Ammon's horn (tissue), 1 donor: ENCODE measurements at regions not wholly inside any gene's neighbourhood (a gene's known extent, or its start where the extent isn't known, plus 50 kb on each side); places are given as distances from the start of the nearest gene placed in this dataset.
A peak's percentile ranks its signal among the peaks of the same experiment; 100 is the strongest.

Source experiments
- DNase-seq: peaks from one replicate; pipeline ENCODE4 v3.0.0-alpha.2; 2016; ENCODE audit warnings: low spot score

DNA sequence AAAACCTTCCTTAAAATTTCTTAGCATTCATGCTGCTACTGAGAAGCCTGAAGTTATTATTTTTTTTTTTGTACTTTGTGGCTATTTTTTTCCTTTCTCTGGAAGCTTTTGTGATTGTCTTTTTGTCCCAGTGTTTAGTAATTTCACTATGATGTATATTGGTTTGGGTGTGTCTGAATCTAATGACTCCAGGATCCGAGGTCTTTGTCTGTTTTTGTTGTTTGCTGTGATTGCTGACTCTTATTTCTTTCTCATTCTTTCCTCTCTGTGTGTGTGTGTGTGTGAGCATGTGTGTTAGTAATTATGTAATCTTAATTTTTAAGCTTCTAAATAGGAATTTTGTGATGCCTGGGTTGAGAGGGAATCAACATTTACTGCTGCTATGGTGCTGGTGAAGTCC lies 152.0 kb downstream of the RAP2B start:
- no peak for DNase-seq

- DNase-seq = no peak
Observed at GRCh38 chr3:153315781-153316180, 153.8 kb downstream of the RAP2B start.

DNA sequence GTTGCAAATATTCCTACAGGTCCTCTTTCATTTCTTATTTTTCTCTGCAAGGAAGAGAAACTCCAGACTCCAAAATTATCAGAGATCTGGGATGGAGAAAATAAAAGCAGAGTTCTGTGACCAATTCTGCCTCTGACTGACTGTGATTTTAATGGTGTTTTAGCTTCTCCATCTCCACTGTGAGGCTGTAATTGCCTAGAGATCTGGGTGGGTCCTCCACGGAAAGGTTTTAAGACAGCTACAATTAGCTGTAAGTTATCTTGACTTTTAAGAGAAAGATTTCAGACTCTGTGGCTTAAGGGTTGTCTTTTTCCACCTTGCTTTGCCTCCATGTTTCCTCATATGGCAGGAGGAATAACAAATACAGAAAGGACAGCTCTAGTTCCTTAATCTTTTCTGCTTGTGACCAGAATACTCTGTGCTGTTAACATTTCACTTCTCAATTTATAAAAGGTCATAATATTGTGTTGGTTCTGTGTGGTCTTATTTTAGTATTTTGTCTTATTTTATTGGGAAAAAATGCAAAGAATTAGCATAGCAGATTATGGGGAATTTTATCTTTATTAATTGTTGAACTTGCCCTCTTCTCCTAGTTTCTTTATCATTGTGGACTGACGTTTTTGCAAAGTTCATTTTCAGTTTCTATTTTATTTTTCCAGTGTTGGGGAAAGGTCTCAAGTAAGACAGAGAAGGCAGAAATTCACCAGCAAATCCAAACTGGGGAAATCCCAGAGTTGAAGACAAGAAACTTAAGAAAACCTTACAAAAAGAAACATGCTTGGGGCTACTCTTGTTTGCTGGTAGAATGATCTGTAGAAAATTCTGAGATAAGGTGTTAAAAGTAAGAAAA lies 157.9 kb downstream of the RAP2B start:
- no peak for DNase-seq

DNA sequence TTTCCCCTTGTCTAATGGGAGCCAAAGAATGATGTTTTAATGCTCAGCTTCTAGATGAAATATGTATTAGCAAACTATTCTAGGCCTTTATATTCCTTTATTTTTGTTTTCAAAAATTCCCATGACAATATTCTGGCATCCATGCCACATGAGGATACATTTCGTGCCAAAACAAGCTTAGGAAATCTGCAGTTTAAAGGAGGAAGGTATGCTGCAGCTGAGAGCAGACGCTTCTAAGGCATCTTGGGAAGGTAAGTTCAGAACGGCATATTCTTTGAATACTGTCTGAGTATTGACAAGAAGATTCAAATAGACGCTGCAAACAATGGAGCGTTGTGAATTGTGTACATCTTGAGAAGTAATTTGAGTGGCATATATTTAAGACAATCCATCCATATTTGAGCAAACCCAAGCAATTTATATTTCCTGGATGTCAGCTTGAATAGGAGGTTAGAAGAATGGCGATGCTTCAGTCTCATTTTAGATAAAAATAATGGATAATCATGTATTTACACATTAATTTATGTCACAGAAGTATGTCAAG lies 158.6 kb downstream of the RAP2B start:
- DNase-seq = no peak

DNA sequence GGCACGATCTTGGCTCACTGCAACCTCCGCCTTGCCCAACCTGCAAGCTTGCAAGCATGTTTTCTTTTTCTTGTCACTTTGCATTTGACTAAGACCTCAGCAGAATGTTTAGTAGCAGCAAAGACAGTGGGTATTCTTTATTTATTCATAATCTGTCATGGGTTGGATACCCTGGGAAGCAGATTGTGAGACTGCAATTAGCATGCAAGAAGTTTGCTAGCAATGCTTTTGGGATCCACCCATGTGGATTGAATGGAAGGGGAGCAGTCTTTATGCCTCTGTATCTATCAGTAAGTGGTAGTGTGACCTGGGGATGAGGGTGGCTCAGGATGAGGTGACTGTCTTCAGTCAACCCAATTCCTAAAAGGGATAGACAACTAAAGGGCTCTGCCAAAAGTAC lies 166.7 kb downstream of the RAP2B start:
- DNase-seq = no peak

GRCh38 chr3:153330901-153331300 lies 168.9 kb downstream of the RAP2B start:
- DNase-seq = no peak

DNA sequence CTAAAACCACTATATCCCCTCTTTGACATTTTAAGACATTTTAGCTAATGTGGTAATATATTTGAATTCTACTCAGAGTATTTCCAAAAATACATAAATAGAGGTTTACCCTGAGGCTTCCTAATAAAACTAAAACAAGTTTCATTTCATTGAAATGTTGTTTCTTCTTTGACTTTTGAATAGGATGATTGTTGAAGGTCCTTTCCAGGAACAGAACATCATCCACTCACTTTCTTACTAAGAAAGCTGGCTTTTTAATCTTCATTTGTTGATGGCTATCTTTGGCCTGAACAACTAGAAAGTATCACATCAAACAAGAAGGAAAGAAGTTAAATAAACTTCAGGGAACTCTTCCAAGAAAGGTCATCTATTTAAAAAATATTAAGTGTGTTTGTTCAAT lies 169.7 kb downstream of the RAP2B start:
- no peak for DNase-seq

GRCh38 chr3:153334558-153334957 lies 172.5 kb downstream of the RAP2B start:
- no peak for DNase-seq

DNA sequence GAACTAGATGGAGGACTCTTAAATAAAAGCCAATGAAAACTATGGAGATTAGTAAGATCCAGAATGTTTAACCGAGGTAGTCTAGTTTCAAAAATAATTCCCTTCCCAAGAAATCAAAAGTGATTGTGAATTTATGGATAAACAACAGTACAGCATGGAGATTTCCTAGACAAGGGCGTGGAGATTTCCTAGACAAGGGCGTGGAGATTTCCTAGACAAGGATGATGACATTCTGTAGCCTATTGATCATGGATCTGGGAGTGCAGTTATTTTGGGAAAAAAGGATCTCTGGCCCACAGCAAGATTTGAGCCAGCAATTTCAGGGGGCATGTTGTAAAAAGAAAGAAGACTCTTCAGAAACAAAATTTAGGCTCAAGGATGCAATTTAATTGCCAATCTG lies 175.3 kb downstream of the RAP2B start:
- no peak for DNase-seq

- no peak for DNase-seq
Observed at GRCh38 chr3:153338487-153338886, 176.5 kb downstream of the RAP2B start.

DNA sequence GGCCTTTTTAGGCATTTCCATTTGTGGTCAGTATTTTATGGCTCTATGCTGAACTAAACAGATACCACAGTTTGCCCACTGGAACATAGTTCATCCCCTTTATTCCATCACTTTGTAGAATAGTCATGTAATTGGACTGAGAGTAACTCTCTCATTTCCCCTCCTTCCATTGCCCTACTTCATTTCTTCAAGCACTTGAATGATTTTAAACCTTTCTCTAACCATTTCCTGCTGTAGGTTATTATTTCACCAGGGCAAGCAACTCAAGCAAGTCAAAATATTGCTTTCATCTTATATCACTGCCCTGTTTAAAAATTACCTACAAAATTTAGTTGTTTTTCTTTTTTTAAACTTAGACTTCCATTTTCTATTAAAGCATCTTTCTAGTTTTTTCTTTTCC lies 177.0 kb downstream of the RAP2B start:
- no peak for DNase-seq

- no peak for DNase-seq
Observed at GRCh38 chr3:153343988-153344782, 182.2 kb downstream of the RAP2B start.

- DNase-seq = no peak
Observed at GRCh38 chr3:153348457-153349107, 186.6 kb downstream of the RAP2B start.

GRCh38 chr3:153349108-153349499 lies 187.1 kb downstream of the RAP2B start:
- no peak for DNase-seq

GRCh38 chr3:153350420-153350819 lies 188.4 kb downstream of the RAP2B start:
- no peak for DNase-seq

DNA sequence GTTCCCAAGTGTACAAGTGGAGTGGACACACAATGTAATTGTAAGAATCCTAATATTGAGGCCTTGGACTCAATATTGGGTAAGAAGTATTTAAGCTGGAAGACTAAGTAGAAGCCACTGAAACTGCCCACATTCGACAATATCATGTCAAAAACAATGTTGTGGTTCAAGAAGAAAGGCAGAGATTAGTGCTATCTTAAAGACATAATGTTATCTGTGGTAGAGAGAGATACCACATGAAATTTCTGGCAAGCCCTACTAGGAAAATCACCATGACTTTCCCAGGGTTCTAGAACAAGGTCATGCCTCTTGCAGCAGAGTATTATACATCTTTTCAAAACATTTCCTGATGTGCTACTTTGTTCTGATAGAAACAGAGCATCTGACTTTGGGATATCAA lies 192.6 kb downstream of the RAP2B start:
- no peak for DNase-seq

DNA sequence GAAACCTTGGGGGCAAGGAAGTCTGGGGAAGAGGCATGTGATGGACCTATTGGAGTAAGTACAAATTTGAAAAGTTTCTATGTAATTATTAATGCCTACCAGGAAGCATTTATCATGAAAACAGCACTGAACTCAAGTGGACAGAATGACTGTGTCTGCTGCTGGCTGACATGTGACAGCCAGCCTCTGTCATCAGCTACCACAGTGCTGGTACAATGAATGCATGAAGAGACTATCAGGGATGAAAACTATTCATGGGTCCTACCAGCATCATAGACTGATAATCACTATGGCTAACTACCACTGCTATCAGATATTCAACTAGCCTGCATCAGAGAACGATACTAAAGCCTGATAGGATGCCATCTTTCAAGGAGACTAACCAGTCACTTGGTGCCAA lies 193.5 kb downstream of the RAP2B start:
- no peak for DNase-seq

GRCh38 chr3:153356908-153357307 lies 194.9 kb downstream of the RAP2B start:
- DNase-seq = no peak

- DNase-seq = peak; percentile 32
Observed at GRCh38 chr3:153357436-153357835, 195.4 kb downstream of the RAP2B start.

DNA sequence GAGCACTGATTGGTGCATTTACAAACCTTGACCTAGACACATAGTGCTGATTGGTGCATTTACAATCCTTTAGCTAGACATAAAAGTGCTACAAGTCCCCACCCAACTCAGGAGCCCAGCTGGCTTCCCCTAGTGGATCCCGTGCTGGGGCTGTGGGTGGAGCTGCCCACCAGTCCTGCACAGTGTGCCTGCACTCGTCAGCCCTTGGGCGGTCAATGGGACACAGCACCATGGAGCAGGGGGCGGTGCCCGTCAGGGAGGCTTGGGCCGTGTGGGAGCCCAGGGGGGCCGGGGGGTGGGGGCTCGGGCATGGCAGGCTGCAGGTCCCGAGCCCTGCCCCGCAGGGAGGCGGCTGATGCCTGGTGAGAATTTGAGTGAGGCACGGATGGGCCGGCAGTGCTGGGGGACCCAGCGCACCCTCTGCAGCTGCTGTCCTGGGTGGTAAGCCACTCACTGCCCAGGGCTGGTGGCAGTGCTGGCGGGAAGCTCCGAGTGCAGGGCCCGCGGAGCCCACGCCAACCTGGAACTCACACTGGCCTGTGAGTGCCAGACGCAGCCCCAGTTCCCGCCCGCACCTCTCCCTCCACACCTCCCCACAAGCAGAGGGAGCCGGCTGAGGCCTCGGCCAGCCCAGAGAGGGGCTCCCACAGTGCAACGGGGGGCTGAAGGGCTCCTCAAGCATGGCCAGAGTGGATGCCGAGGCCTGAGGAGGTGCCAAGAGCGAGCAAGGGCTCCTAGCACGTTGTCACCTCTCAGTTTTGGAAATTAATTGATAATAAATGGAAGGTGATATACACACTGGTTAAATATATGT lies 207.7 kb downstream of the RAP2B start:
- DNase-seq = no peak

DNA sequence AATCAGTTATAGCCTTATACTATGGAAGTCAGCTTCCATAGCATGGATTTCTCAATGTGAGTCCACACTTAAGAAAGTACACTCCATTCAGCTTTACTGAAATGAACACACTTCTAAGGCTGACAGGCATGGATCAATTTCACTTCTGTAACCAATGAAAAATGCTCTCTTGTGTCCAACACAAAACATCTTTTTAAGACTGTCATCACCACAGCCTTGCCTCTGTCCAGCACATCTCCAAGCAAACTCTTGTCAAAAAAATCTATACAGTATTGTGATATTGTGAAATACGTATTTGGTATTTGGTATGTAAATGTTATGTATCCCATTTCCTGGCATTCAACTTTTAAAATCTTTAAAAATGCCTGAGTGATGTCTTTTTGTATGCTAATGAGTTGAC lies 208.7 kb downstream of the RAP2B start:
- no peak for DNase-seq

- peak; percentile 7 for DNase-seq
Observed at GRCh38 chr3:153372326-153372725, 210.3 kb downstream of the RAP2B start.
